GM12892 (cell line): ENCODE measurements at regions not wholly inside any gene's neighbourhood (a gene's known extent, or its start where the extent isn't known, plus 50 kb on each side); places are given as distances from the start of the nearest gene placed in this dataset.

Experiments
- POLR2A ChIP-seq: IDR thresholded peaks from 2 replicates; pipeline ENCODE4 v1.6.1; 2011; ENCODE audit warnings: low read depth, low read length, control low read depth
- POLR2AphosphoS5 ChIP-seq: IDR thresholded peaks from 2 replicates; pipeline ENCODE4 v1.6.1; 2011; ENCODE audit warnings: low read depth, low read length, control low read depth
- TAF1 ChIP-seq: IDR thresholded peaks from 2 replicates; pipeline ENCODE4 v1.6.1; 2011; ENCODE audit warnings: low read depth, mild to moderate bottlenecking, control low read depth, low read length, borderline replicate concordance

GRCh38 chr1:199071080-199071479, 432.2 kb downstream of the PTPRC start:
- no peak for TF ChIP-seq POLR2A
- TF ChIP-seq TAF1 = no peak
- no peak for TF ChIP-seq POLR2AphosphoS5
